SK-N-MC (cell line): ENCODE measurements at regions not wholly inside any gene's neighbourhood (a gene's known extent, or its start where the extent isn't known, plus 50 kb on each side); places are given as distances from the start of the nearest gene placed in this dataset.

Experiments
- DNase-seq: peaks from one replicate; pipeline ENCODE4 v3.0.0-alpha.2; 2011; ENCODE audit warnings: low read depth, low spot score
- H3K27ac ChIP-seq: fragments of 200-600 bp; sonication (generic); 2 replicates; pipeline ENCODE4 v1.5.1; 2016; ENCODE audit warnings: mixed run types
- H3K36me3 ChIP-seq: fragments of 200-600 bp; sonication (generic); 2 replicates; pipeline ENCODE4 v1.6.1; 2017; ENCODE audit warnings: antibody characterized with exemption, low read length, mixed read lengths; ENCODE audit not compliant: insufficient read depth
- H3K4me3 ChIP-seq: fragments of 200-600 bp; sonication (generic); 2 replicates; pipeline ENCODE4 v1.5.1; 2016
- H3K9ac ChIP-seq: fragments of 200-600 bp; sonication (generic); 2 replicates; pipeline ENCODE4 v1.8.0; 2017; ENCODE audit warnings: mixed run types, mixed read lengths; ENCODE audit not compliant: insufficient read length
- H3K9me3 ChIP-seq: fragments of 200-600 bp; sonication (generic); 2 replicates; pipeline ENCODE4 v1.6.1; 2017; ENCODE audit warnings: low read depth, mild to moderate bottlenecking, antibody characterized with exemption, low read length, moderate library complexity, mixed read lengths
- EZH2 ChIP-seq: fragments of 200-600 bp; sonication (generic); IDR thresholded peaks from one replicate; pipeline ENCODE4 v1.6.1; 2017; ENCODE audit warnings: antibody characterized with exemption
- FOXP2 ChIP-seq: optimal IDR thresholded peaks from 2 replicates; pipeline ENCODE3; 2011; ENCODE audit warnings: mild to moderate bottlenecking, moderate library complexity; ENCODE audit not compliant: insufficient read depth; ENCODE audit errors: extremely low read length, control extremely low read depth
- POLR2AphosphoS5 ChIP-seq: IDR thresholded peaks from 2 replicates; pipeline ENCODE4 v1.6.1; 2012; ENCODE audit warnings: mild to moderate bottlenecking, low read depth, low read length, borderline replicate concordance

DNA sequence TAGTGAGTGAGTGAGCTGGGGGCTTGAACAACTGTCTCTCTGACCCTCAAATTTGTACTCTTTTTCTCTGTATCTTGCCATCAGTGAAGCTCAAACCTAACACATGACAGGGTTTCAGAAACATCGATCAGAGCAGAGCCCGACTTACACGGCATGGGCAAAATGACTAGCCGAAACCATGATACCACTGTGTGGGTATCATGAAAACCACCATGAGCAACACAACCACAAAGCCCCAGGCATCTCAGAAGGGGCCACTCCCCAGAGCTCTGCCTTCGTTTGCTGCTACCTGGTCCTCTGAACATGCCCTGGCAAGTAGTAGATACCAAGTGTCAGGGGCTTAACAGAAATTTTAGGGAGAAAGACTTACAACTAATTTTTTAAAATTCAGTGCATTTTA is 308.5 kb downstream of the WDR11 start:
- Histone ChIP-seq H3K4me3 (no peak overlapping the region), H3K9ac (no peak overlapping the region), H3K27ac (no peak overlapping the region), H3K36me3 (no peaks in the 10 kb centered on the region), H3K9me3 (no peaks in the 10 kb centered on the region)
- TF ChIP-seq FOXP2: no peak
- TF ChIP-seq EZH2: no peak
- TF ChIP-seq POLR2AphosphoS5: no peak
- no peak for DNase-seq

- H3K36me3 ChIP-seq: no peaks in the 10 kb centered on the region
- no peak overlapping the region for H3K9ac ChIP-seq
- TF ChIP-seq FOXP2: no peak
- TF ChIP-seq POLR2AphosphoS5: no peak
- TF ChIP-seq EZH2: no peak
- no peaks in the 10 kb centered on the region for H3K9me3 ChIP-seq
- DNase-seq: no peak
- H3K27ac ChIP-seq: no peak overlapping the region
- no peak overlapping the region for H3K4me3 ChIP-seq
Measured at GRCh38 chr10:121165276-121165675, 314.1 kb downstream of the WDR11 start.

DNA sequence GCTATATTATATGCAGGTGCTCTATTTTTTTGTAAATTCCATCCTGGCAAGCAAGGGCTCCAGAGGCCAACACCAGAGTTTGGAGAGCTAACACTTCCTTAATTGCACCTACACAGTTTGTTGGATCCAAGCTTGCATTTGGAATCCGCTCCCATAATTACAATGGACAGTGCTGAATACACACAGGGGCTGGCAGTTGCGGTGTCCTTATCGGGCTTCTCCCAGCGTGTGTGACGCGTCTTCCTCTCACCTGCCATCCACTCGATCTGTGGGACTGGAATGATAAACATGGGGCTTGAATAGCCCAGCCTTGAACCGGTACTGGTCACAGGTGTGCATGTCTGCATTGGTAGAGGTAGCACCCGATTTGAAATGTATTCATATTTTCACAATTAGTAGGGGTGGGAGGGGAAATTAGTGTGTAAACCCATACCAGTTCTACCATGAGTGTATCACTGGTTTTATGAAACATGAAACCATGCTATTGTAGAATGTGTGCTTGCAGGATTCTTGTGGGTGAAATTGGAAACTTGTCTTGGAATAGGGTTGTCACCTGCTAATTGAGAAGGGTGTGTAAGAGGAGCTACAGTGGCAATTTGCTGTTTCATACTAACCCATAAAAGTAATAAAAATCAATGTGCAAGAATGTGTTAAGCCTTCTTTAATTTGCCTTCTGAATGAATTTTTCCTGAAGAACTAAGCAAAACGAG is 316.5 kb downstream of the WDR11 start:
- H3K4me3 ChIP-seq: no peak overlapping the region
- no peak overlapping the region for H3K27ac ChIP-seq
- TF ChIP-seq EZH2: no peak
- TF ChIP-seq POLR2AphosphoS5: no peak
- TF ChIP-seq FOXP2: no peak
- no peaks in the 10 kb centered on the region for H3K36me3 ChIP-seq
- no peaks in the 10 kb centered on the region for H3K9me3 ChIP-seq
- no peak for DNase-seq
- H3K9ac ChIP-seq: no peak overlapping the region

- H3K4me3 ChIP-seq: no peak overlapping the region
- DNase-seq: no peak
- no peak overlapping the region for H3K27ac ChIP-seq
- H3K36me3 ChIP-seq: no peaks in the 10 kb centered on the region
- no peak for TF ChIP-seq FOXP2
- no peak for TF ChIP-seq EZH2
- no peak for TF ChIP-seq POLR2AphosphoS5
- H3K9ac ChIP-seq: no peak overlapping the region
- no peaks in the 10 kb centered on the region for H3K9me3 ChIP-seq
Measured at GRCh38 chr10:121168545-121169216, 317.5 kb downstream of the WDR11 start.

- TF ChIP-seq FOXP2 (no peak), EZH2 (no peak), POLR2AphosphoS5 (no peak)
- Histone ChIP-seq H3K9me3 (no peaks in the 10 kb centered on the region), H3K36me3 (no peaks in the 10 kb centered on the region), H3K9ac (no peak overlapping the region), H3K4me3 (no peak overlapping the region), H3K27ac (no peak overlapping the region)
- no peak for DNase-seq
Measured at GRCh38 chr10:121169406-121169805, 318.2 kb downstream of the WDR11 start.

- Histone ChIP-seq H3K4me3 (no peak overlapping the region), H3K9ac (no peak overlapping the region), H3K9me3 (no peaks in the 10 kb centered on the region), H3K36me3 (no peaks in the 10 kb centered on the region), H3K27ac (no peak overlapping the region)
- no peak for TF ChIP-seq EZH2
- TF ChIP-seq POLR2AphosphoS5: no peak
- TF ChIP-seq FOXP2: no peak
- no peak for DNase-seq
Measured at GRCh38 chr10:121171825-121172787, 320.9 kb downstream of the WDR11 start.

DNA sequence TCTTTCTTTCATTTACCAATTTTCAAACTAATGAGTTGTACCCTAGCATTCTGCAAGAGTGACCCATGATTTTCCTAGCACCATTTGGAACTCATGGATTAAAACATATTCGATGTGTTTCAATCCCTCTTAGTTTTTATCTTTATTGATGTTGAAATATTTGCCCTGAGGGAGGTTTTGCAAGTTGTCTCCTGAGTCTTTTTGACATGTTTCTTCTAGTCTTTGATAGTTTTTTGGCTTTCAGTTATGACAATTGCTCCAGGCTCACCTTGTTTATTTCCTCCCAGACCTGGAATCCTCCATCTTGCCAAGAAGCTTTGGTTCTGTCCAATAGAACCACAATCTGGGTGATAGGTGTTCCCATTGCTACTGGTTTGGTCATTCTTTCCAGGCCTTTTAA is 327.8 kb downstream of the WDR11 start:
- no peak for TF ChIP-seq EZH2
- no peak for TF ChIP-seq FOXP2
- TF ChIP-seq POLR2AphosphoS5: no peak

GRCh38 chr10:121182219-121182618 is 331.1 kb downstream of the WDR11 start:
- no peak for DNase-seq

More for the DNA sequence above, 327.8 kb downstream of the WDR11 start:
- H3K9ac ChIP-seq: no peak overlapping the region
- H3K27ac ChIP-seq: no peak overlapping the region
- no peaks in the 10 kb centered on the region for H3K9me3 ChIP-seq
- no peak overlapping the region for H3K4me3 ChIP-seq
- DNase-seq: no peak
- H3K36me3 ChIP-seq: no peaks in the 10 kb centered on the region

DNA sequence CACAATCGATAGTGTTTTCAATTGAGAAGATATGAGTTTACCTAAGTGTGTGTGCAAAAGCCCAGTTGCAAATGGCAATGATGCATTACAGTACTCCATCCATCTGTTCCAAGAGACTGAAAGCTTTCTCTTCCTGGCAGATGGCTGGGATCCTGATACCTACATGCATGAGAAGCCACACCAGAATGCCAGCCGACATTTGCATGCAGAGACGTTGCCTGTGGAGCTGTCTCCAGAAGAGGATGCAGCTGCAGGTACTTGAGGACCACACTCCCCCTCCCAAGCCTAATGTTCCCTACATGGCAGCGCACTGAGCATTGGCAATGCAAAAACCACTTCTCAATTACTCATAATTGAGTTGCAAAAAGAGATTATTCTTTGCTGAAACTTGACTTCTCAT is 332.1 kb downstream of the WDR11 start:
- no peak for DNase-seq

More at GRCh38 chr10:121182219-121182618, 331.1 kb downstream of the WDR11 start:
- Histone ChIP-seq H3K36me3 (no peaks in the 10 kb centered on the region), H3K9me3 (no peaks in the 10 kb centered on the region), H3K4me3 (no peak overlapping the region), H3K27ac (no peak overlapping the region), H3K9ac (no peak overlapping the region)
- TF ChIP-seq EZH2 (no peak), POLR2AphosphoS5 (no peak), FOXP2 (no peak)

More for the DNA sequence above, 332.1 kb downstream of the WDR11 start:
- no peak overlapping the region for H3K27ac ChIP-seq
- H3K4me3 ChIP-seq: no peak overlapping the region
- no peaks in the 10 kb centered on the region for H3K9me3 ChIP-seq
- H3K9ac ChIP-seq: no peak overlapping the region
- H3K36me3 ChIP-seq: no peaks in the 10 kb centered on the region
- TF ChIP-seq POLR2AphosphoS5 (no peak), EZH2 (no peak), FOXP2 (no peak)
